IMR-90 (cell line): ENCODE measurements at regions not wholly inside any gene's neighbourhood (a gene's known extent, or its start where the extent isn't known, plus 50 kb on each side); places are given as distances from the start of the nearest gene placed in this dataset.

ENCODE experiments used
- ATAC-seq: fragments of 200-7000 bp; cut with Tn5 transposase; 2 replicates; pipeline ENCODE4 v1.9.1; 2020; ENCODE audit warnings: low read depth, mild to moderate bottlenecking, moderate library complexity
- BruUV-seq: library from RNA; stranded (reverse); fragments of 400-500 nt; replicated peaks from 2 replicates; lab custom pipeline; 2021; lab: Mats Ljungman, UMichigan
- CTCF ChIA-PET: fragments of 300-600 bp; formaldehyde crosslinking; extraction: SDS; loops from one replicate; lab custom pipeline; 2021; ENCODE audit warnings: antibody characterized with exemption; lab: Yijun Ruan, JAX
- POLR2A ChIA-PET: fragments of 300-600 bp; sonication (Branson Sonifier 250); formaldehyde crosslinking; loops from one replicate; lab custom pipeline; 2022; ENCODE audit warnings: antibody characterized with exemption; ENCODE audit not compliant: unreplicated experiment; lab: Charles Lee
- DNase-seq: peaks from one replicate; pipeline ENCODE4 v3.0.0; 2013
- H2AFZ ChIP-seq: replicated peaks from 2 replicates; pipeline ENCODE3; 2013; ENCODE audit warnings: low read length, mild to moderate bottlenecking; ENCODE audit not compliant: poor library complexity
- H2AK5ac ChIP-seq: 2 replicates; pipeline ENCODE4 v1.6.1; 2013; ENCODE audit warnings: low read depth, low read length, inconsistent platforms
- H2AK9ac ChIP-seq: replicated peaks from 2 replicates; pipeline ENCODE3; 2013; ENCODE audit warnings: mild to moderate bottlenecking, low read depth, low read length, moderate library complexity; ENCODE audit not compliant: poor library complexity
- H2BK120ac ChIP-seq: 2 replicates; pipeline ENCODE4 v1.6.1; 2013; ENCODE audit warnings: low read depth, low read length, inconsistent platforms
- H2BK15ac ChIP-seq: 3 replicates; pipeline ENCODE4 v1.6.1; 2013; ENCODE audit warnings: low read depth, low read length, inconsistent platforms
- H2BK20ac ChIP-seq: 2 replicates; pipeline ENCODE4 v1.6.1; 2013; ENCODE audit warnings: low read depth, mild to moderate bottlenecking, inconsistent platforms, low read length, moderate library complexity
- H2BK5ac ChIP-seq: 2 replicates; pipeline ENCODE4 v1.6.1; 2013; ENCODE audit warnings: mild to moderate bottlenecking, low read depth, low read length, inconsistent platforms; ENCODE audit not compliant: poor library complexity, severe bottlenecking
- H3K14ac ChIP-seq: replicated peaks from 2 replicates; pipeline ENCODE4 v1.6.1; 2013; ENCODE audit warnings: low read depth, low read length, inconsistent platforms
- H3K18ac ChIP-seq: 2 replicates; pipeline ENCODE4 v1.6.1; 2013; ENCODE audit warnings: low read depth, low read length, control low read depth
- H3K23ac ChIP-seq: 2 replicates; pipeline ENCODE4 v1.6.1; 2013; ENCODE audit warnings: low read depth, low read length, inconsistent platforms
- H3K27ac ChIP-seq: 2 replicates; pipeline ENCODE4 v1.5.1; 2013; ENCODE audit warnings: mild to moderate bottlenecking, control low read depth, low read length; ENCODE audit not compliant: insufficient read depth
- H3K27me3 ChIP-seq: 2 replicates; pipeline ENCODE4 v1.6.1; 2013; ENCODE audit warnings: low read length; ENCODE audit not compliant: control insufficient read depth, insufficient read depth
- H3K36me3 ChIP-seq: 2 replicates; pipeline ENCODE4 v1.6.1; 2013; ENCODE audit warnings: low read length, mixed read lengths; ENCODE audit not compliant: control insufficient read depth, insufficient read depth
- H3K4ac ChIP-seq: 2 replicates; pipeline ENCODE4 v1.6.1; 2013; ENCODE audit warnings: low read depth, low read length, inconsistent platforms
- H3K4me1 ChIP-seq: 2 replicates; pipeline ENCODE4 v1.6.1; 2013; ENCODE audit warnings: low read length, mixed read lengths; ENCODE audit not compliant: control insufficient read depth, insufficient read depth
- H3K4me2 ChIP-seq: 2 replicates; pipeline ENCODE4 v1.6.1; 2013; ENCODE audit warnings: low read depth, mild to moderate bottlenecking, control low read depth, low read length, moderate library complexity
- H3K4me3 ChIP-seq: 2 replicates; pipeline ENCODE4 v1.5.1; 2013; ENCODE audit warnings: low read depth, mild to moderate bottlenecking, control low read depth, low read length, moderate library complexity; ENCODE audit not compliant: insufficient read depth
- H3K56ac ChIP-seq: 2 replicates; pipeline ENCODE4 v1.6.1; 2013; ENCODE audit warnings: low read length, inconsistent platforms; ENCODE audit not compliant: insufficient read depth; ENCODE audit errors: extremely low read depth
- H3K79me1 ChIP-seq, 2 experiments: 2 replicates each; pipeline ENCODE4 v1.6.1; 2013; ENCODE audit warnings: low read length in 2 of 2, inconsistent platforms in 1 of 2, low read depth in 1 of 2
- H3K9ac ChIP-seq: 2 replicates; pipeline ENCODE4 v1.6.1; 2013; ENCODE audit warnings: low read depth, low read length, control low read depth
- H3K9me1 ChIP-seq: 2 replicates; pipeline ENCODE4 v1.6.1; 2013; ENCODE audit warnings: low read length, inconsistent platforms; ENCODE audit not compliant: insufficient read depth
- H3K9me3 ChIP-seq: 2 replicates; pipeline ENCODE4 v1.6.1; 2013; ENCODE audit warnings: low read length; ENCODE audit not compliant: control insufficient read depth, insufficient read depth
- H4K20me1 ChIP-seq: 2 replicates; pipeline ENCODE4 v1.6.1; 2013; ENCODE audit warnings: low read length, inconsistent platforms; ENCODE audit not compliant: insufficient read depth
- H4K5ac ChIP-seq: 2 replicates; pipeline ENCODE4 v1.6.1; 2013; ENCODE audit warnings: mild to moderate bottlenecking, low read depth, low read length, control low read depth
- H4K8ac ChIP-seq, 2 experiments: 2 replicates each; pipeline ENCODE4 v1.6.1; 2013; ENCODE audit warnings: low read depth in 2 of 2, low read length in 2 of 2, control low read depth in 1 of 2, inconsistent platforms in 1 of 2
- H4K91ac ChIP-seq: 2 replicates; pipeline ENCODE4 v1.6.1; 2013; ENCODE audit warnings: low read depth, low read length, inconsistent platforms; ENCODE audit not compliant: insufficient read depth
- BHLHE40 ChIP-seq: fragments of 150-350 bp; IDR thresholded peaks from 2 replicates; pipeline ENCODE4 v1.6.1; 2016; ENCODE audit warnings: mild to moderate bottlenecking, low read depth, low read length
- CEBPB ChIP-seq: IDR thresholded peaks from 2 replicates; pipeline ENCODE4 v1.6.1; 2012; ENCODE audit warnings: low read depth, low read length, improper control_type of control experiment
- CHD1 ChIP-seq: IDR thresholded peaks from 2 replicates; pipeline ENCODE4 v1.6.1; 2012; ENCODE audit warnings: low read depth, low read length, improper control_type of control experiment
- CTCF ChIP-seq: conservative IDR thresholded peaks from 2 replicates; pipeline ENCODE4 v1.5.1; 2012; ENCODE audit warnings: mild to moderate bottlenecking, low read depth, low read length, improper control_type of control experiment
- ELK1 ChIP-seq: fragments of 150-350 bp; IDR thresholded peaks from 2 replicates; pipeline ENCODE4 v1.6.1; 2016; ENCODE audit warnings: low read depth, mild to moderate bottlenecking, low read length, moderate library complexity, borderline replicate concordance
- FOS ChIP-seq: fragments of 150-350 bp; IDR thresholded peaks from 2 replicates; pipeline ENCODE4 v1.6.1; 2016; ENCODE audit warnings: low read depth, low read length
- MAFK ChIP-seq: IDR thresholded peaks from 2 replicates; pipeline ENCODE4 v1.6.1; 2012; ENCODE audit warnings: low read depth, low read length, improper control_type of control experiment
- MAZ ChIP-seq: IDR thresholded peaks from 2 replicates; pipeline ENCODE4 v1.6.1; 2012; ENCODE audit warnings: low read depth, mild to moderate bottlenecking, low read length, improper control_type of control experiment, moderate library complexity, borderline replicate concordance
- MXI1 ChIP-seq: IDR thresholded peaks from 2 replicates; pipeline ENCODE4 v1.6.1; 2012; ENCODE audit warnings: low read depth, mild to moderate bottlenecking, low read length, moderate library complexity, borderline replicate concordance
- NFE2L2 ChIP-seq: fragments of 150-350 bp; IDR thresholded peaks from 2 replicates; pipeline ENCODE4 v1.6.1; 2016; ENCODE audit warnings: low read depth, mild to moderate bottlenecking, low read length
- POLR2A ChIP-seq: IDR thresholded peaks from 2 replicates; pipeline ENCODE4 v1.6.1; 2012; ENCODE audit warnings: mild to moderate bottlenecking, low read depth, low read length
- RAD21 ChIP-seq: IDR thresholded peaks from 2 replicates; pipeline ENCODE4 v1.6.1; 2012; ENCODE audit warnings: low read length, improper control_type of control experiment
- RCOR1 ChIP-seq: IDR thresholded peaks from 2 replicates; pipeline ENCODE4 v1.6.1; 2012; ENCODE audit warnings: mild to moderate bottlenecking, low read length, improper control_type of control experiment; ENCODE audit not compliant: insufficient replicate concordance
- RFX5 ChIP-seq: IDR thresholded peaks from 2 replicates; pipeline ENCODE4 v1.8.0; 2012; ENCODE audit warnings: low read depth, mild to moderate bottlenecking, low read length, moderate library complexity
- SMC3 ChIP-seq: fragments of 150-350 bp; IDR thresholded peaks from 2 replicates; pipeline ENCODE4 v1.6.1; 2016; ENCODE audit warnings: low read depth, mild to moderate bottlenecking, antibody characterized with exemption, low read length, moderate library complexity
- USF2 ChIP-seq: fragments of 150-350 bp; IDR thresholded peaks from 2 replicates; pipeline ENCODE4 v1.6.1; 2017; ENCODE audit warnings: mild to moderate bottlenecking, antibody characterized with exemption, low read length, low read depth
- whole genome bisulfite sequencing, 2 experiments: methylation state at CpG; one replicate each; pipeline versions ENCODE4 v1.1.5 to v1.1.7; 2013; ENCODE audit warnings: missing lambda C conversion rate in 2 of 2; ENCODE audit not compliant: insufficient read length in 1 of 2; ENCODE audit errors: extremely low coverage in 2 of 2; 5-methylcytosine and 5-hydroxymethylcytosine counted together
- dilution Hi-C: fragments of 300-500 bp; cut with HindIII; formaldehyde crosslinking; loops from one replicate; pipeline ENCODE4 v1.14.3; 2018; ENCODE audit warnings: low sequenced_read_pairs; ENCODE audit not compliant: unreplicated experiment
- in situ Hi-C: fragments of 300-500 bp; cut with MboI; formaldehyde crosslinking; loops from 3 replicates; pipeline ENCODE4 v1.14.3; 2019; ENCODE audit warnings: low sequenced_read_pairs, inconsistent platforms, mixed read lengths
- intact Hi-C: fragments of 100-400 bp; cut with micrococcal nuclease; formaldehyde crosslinking; loops from 2 replicates; pipeline ENCODE4 v1.10.0; 2022

GRCh38 chr5:67978171-67978570 is 237.4 kb upstream of the PIK3R1 start:
- no peak overlapping the region for H3K9ac ChIP-seq
- H2BK15ac ChIP-seq: no peak overlapping the region
- no peak overlapping the region for H3K56ac ChIP-seq
- H2AK9ac ChIP-seq: no peak overlapping the region
- ATAC-seq: no peak; the same call in 1 of the 2 replicates
- in situ Hi-C loops: no loop called here
- no peak overlapping the region for H2AK5ac ChIP-seq
- TF ChIP-seq CEBPB (no peak), SMC3 (no peak), CHD1 (no peak), BHLHE40 (no peak), CTCF (no peak), RAD21 (no peak), POLR2A (no peak), ELK1 (no peak), FOS (no peak), USF2 (no peak), NFE2L2 (no peak), MAZ (no peak), RFX5 (no peak), MAFK (no peak), MXI1 (no peak), RCOR1 (no peak)
- H2BK120ac ChIP-seq: no peak overlapping the region
- H3K36me3 ChIP-seq: no peaks in the 10 kb centered on the region
- H3K4me3 ChIP-seq: no peak overlapping the region
- no peak overlapping the region for H3K4me2 ChIP-seq
- H3K18ac ChIP-seq: no peak overlapping the region
- H3K23ac ChIP-seq: no peak overlapping the region
- H3K27ac ChIP-seq: no peak overlapping the region
- no peaks in the 10 kb centered on the region for H3K9me3 ChIP-seq
- no peak overlapping the region for H2AFZ ChIP-seq
- dilution Hi-C loops: no loop called here
- intact Hi-C loops: loop anchor here (10.0 kb wide), 1 partner anchor 237 kb away; the partner anchor contains the start of gene PIK3R1
- WGBS, 2 experiments: no CpG with 5 or more reads among the region's 2 CpGs
- H2BK5ac ChIP-seq: no peak overlapping the region
- H3K14ac ChIP-seq: no peak overlapping the region
- no peaks in the 10 kb centered on the region for H3K9me1 ChIP-seq
- H4K5ac ChIP-seq: no peak overlapping the region
- no peak overlapping the region for H4K8ac ChIP-seq
- no peaks in the 10 kb centered on the region for H3K79me1 ChIP-seq
- no peaks in the 10 kb centered on the region for H3K27me3 ChIP-seq
- ChIA-PET CTCF (no interaction called here), POLR2A (no interaction called here)
- H2BK20ac ChIP-seq: no peak overlapping the region
- no peaks in the 10 kb centered on the region for H3K4me1 ChIP-seq
- no peaks in the 10 kb centered on the region for H4K20me1 ChIP-seq
- DNase-seq: no peak
- H3K4ac ChIP-seq: no peak overlapping the region
- H4K91ac ChIP-seq: no peak overlapping the region
- BruUV-seq: no TSS peak
